HUDEP-2 (cell line): ENCODE measurements at regions not wholly inside any gene's neighbourhood (a gene's known extent, or its start where the extent isn't known, plus 50 kb on each side); places are given as distances from the start of the nearest gene placed in this dataset.

Source experiments
- DNase-seq, 76 experiments: peaks; one replicate each; lab custom pipeline; 2025; ENCODE audit not compliant: unreplicated experiment in 76 of 76; lab: John Stamatoyannopoulos, UW

GRCh38 chr12:127628645-127629044 is 638.3 kb upstream of the TMEM132C start:
- DNase-seq, result no peak

- no peak for DNase-seq
Observed at GRCh38 chr12:127629066-127629820, 637.7 kb upstream of the TMEM132C start.

GRCh38 chr12:127632461-127632860 is 634.5 kb upstream of the TMEM132C start:
- no peak for DNase-seq

- DNase-seq, result no peak
Observed at GRCh38 chr12:127635838-127636237, 631.1 kb upstream of the TMEM132C start.

- no peak for DNase-seq
Observed at GRCh38 chr12:127636882-127637281, 630.1 kb upstream of the TMEM132C start.

- DNase-seq, result no peak
Observed at GRCh38 chr12:127640181-127640886, 626.6 kb upstream of the TMEM132C start.

GRCh38 chr12:127642208-127642607 is 624.8 kb upstream of the TMEM132C start:
- DNase-seq, result no peak

- no peak for DNase-seq
Observed at GRCh38 chr12:127648321-127648720, 618.6 kb upstream of the TMEM132C start.

- DNase-seq, result no peak
Observed at GRCh38 chr12:127649961-127650360, 617.0 kb upstream of the TMEM132C start.

- no peak for DNase-seq
Observed at GRCh38 chr12:127650626-127651025, 616.3 kb upstream of the TMEM132C start.

GRCh38 chr12:127652281-127652680 is 614.7 kb upstream of the TMEM132C start:
- no peak for DNase-seq

GRCh38 chr12:127654383-127654985 is 612.5 kb upstream of the TMEM132C start:
- DNase-seq, result no peak

- no peak for DNase-seq
Observed at GRCh38 chr12:127655691-127656090, 611.3 kb upstream of the TMEM132C start.

GRCh38 chr12:127656266-127656665 is 610.7 kb upstream of the TMEM132C start:
- DNase-seq, result no peak

GRCh38 chr12:127657036-127657435 is 609.9 kb upstream of the TMEM132C start:
- no peak for DNase-seq

GRCh38 chr12:127660961-127661360 is 606.0 kb upstream of the TMEM132C start:
- no peak for DNase-seq

- no peak for DNase-seq
Observed at GRCh38 chr12:127663716-127664115, 603.3 kb upstream of the TMEM132C start.

- DNase-seq, result no peak
Observed at GRCh38 chr12:127664901-127665300, 602.1 kb upstream of the TMEM132C start.

GRCh38 chr12:127667131-127667685 is 599.8 kb upstream of the TMEM132C start:
- DNase-seq, result no peak

- no peak for DNase-seq
Observed at GRCh38 chr12:127670294-127670693, 596.7 kb upstream of the TMEM132C start.

- DNase-seq, result no peak
Observed at GRCh38 chr12:127670796-127671195, 596.2 kb upstream of the TMEM132C start.
